HL-60 (cell line): ENCODE measurements at regions not wholly inside any gene's neighbourhood (a gene's known extent, or its start where the extent isn't known, plus 50 kb on each side); places are given as distances from the start of the nearest gene placed in this dataset.

Experiments
- CTCF ChIP-seq: IDR thresholded peaks from one replicate; pipeline ENCODE4 v1.5.1; 2011; ENCODE audit warnings: low read length, control low read depth, inconsistent platforms; ENCODE audit not compliant: insufficient read depth
- TF ChIP-seq, protein P1 (sequence below): IDR thresholded peaks from 2 replicates; pipeline ENCODE4 v1.6.1; 2012; ENCODE audit warnings: low read depth; ENCODE audit not compliant: insufficient replicate concordance

- TF ChIP-seq CTCF: no peak
- TF ChIP-seq, protein P1, sequence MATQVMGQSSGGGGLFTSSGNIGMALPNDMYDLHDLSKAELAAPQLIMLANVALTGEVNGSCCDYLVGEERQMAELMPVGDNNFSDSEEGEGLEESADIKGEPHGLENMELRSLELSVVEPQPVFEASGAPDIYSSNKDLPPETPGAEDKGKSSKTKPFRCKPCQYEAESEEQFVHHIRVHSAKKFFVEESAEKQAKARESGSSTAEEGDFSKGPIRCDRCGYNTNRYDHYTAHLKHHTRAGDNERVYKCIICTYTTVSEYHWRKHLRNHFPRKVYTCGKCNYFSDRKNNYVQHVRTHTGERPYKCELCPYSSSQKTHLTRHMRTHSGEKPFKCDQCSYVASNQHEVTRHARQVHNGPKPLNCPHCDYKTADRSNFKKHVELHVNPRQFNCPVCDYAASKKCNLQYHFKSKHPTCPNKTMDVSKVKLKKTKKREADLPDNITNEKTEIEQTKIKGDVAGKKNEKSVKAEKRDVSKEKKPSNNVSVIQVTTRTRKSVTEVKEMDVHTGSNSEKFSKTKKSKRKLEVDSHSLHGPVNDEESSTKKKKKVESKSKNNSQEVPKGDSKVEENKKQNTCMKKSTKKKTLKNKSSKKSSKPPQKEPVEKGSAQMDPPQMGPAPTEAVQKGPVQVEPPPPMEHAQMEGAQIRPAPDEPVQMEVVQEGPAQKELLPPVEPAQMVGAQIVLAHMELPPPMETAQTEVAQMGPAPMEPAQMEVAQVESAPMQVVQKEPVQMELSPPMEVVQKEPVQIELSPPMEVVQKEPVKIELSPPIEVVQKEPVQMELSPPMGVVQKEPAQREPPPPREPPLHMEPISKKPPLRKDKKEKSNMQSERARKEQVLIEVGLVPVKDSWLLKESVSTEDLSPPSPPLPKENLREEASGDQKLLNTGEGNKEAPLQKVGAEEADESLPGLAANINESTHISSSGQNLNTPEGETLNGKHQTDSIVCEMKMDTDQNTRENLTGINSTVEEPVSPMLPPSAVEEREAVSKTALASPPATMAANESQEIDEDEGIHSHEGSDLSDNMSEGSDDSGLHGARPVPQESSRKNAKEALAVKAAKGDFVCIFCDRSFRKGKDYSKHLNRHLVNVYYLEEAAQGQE: no peak
These were observed 263.8 kb downstream of the DIO2 start for GRCh38 chr14:79947440-79948054.
